GM23338 (cell line): ENCODE measurements at regions not wholly inside any gene's neighbourhood (a gene's known extent, or its start where the extent isn't known, plus 50 kb on each side); places are given as distances from the start of the nearest gene placed in this dataset.

ENCODE experiments used
- ATAC-seq: fragments of 200-7000 bp; cut with Tn5 transposase; 3 replicates; pipeline ENCODE4 v1.9.1; 2020
- DNase-seq: peaks from one replicate; pipeline ENCODE4 v3.0.0-alpha.2; 2015; ENCODE audit warnings: low spot score
- H2AFZ ChIP-seq: fragments of 200-600 bp; sonication (generic); 2 replicates; pipeline ENCODE4 v1.8.0; 2016; ENCODE audit warnings: antibody characterized with exemption, mild to moderate bottlenecking, moderate library complexity
- H3F3A ChIP-seq: fragments of 200-600 bp; sonication (generic); replicated peaks from 2 replicates; pipeline ENCODE4 v1.8.0; 2017; ENCODE audit warnings: antibody characterized with exemption, mixed run types, low read depth
- H3K27ac ChIP-seq: fragments of 200-600 bp; sonication (generic); 2 replicates; pipeline ENCODE4 v1.6.1; 2016; ENCODE audit warnings: low read depth
- H3K27me3 ChIP-seq: fragments of 200-600 bp; sonication (generic); 2 replicates; pipeline ENCODE4 v1.8.0; 2016; ENCODE audit warnings: mild to moderate bottlenecking, mixed run types, moderate library complexity; ENCODE audit not compliant: insufficient read depth
- H3K36me3 ChIP-seq: fragments of 200-600 bp; sonication (generic); 2 replicates; pipeline ENCODE4 v1.8.0; 2016; ENCODE audit warnings: mild to moderate bottlenecking; ENCODE audit not compliant: insufficient read depth
- H3K4me1 ChIP-seq: fragments of 200-600 bp; sonication (generic); 2 replicates; pipeline ENCODE4 v1.8.0; 2016; ENCODE audit warnings: mild to moderate bottlenecking, moderate library complexity; ENCODE audit not compliant: insufficient read depth
- H3K4me2 ChIP-seq: fragments of 200-600 bp; sonication (generic); 2 replicates; pipeline ENCODE4 v1.7.1; 2017; ENCODE audit warnings: mixed run types
- H3K4me3 ChIP-seq: fragments of 200-600 bp; sonication (generic); 2 replicates; pipeline ENCODE4 v1.6.1; 2016; ENCODE audit warnings: mixed run types
- H3K79me2 ChIP-seq: fragments of 200-600 bp; sonication (generic); replicated peaks from 2 replicates; pipeline ENCODE4 v1.8.0; 2017; ENCODE audit warnings: mild to moderate bottlenecking; ENCODE audit not compliant: insufficient read depth
- H3K9me2 ChIP-seq: fragments of 200-600 bp; sonication (generic); 2 replicates; pipeline ENCODE4 v1.8.0; 2017; ENCODE audit not compliant: insufficient read depth
- H4K20me1 ChIP-seq: fragments of 200-600 bp; sonication (generic); replicated peaks from 2 replicates; pipeline ENCODE4 v1.8.0; 2017; ENCODE audit warnings: mild to moderate bottlenecking; ENCODE audit not compliant: insufficient read depth
- H3K27ac Mint-ChIP-seq: 2 replicates; pipeline ENCODE4 v1.8.0; 2020; ENCODE audit warnings: inconsistent platforms, mild to moderate bottlenecking, moderate library complexity, mixed read lengths
- H3K27me3 Mint-ChIP-seq: 3 replicates; pipeline ENCODE4 v1.8.0; 2022; ENCODE audit warnings: low read depth, mild to moderate bottlenecking, moderate library complexity, mixed read lengths, inconsistent platforms; ENCODE audit not compliant: insufficient read depth, poor library complexity
- H3K36me3 Mint-ChIP-seq: 3 replicates; pipeline ENCODE4 v1.8.0; 2021; ENCODE audit warnings: low read depth, mild to moderate bottlenecking, inconsistent platforms, moderate library complexity, mixed read lengths
- H3K4me1 Mint-ChIP-seq: 3 replicates; pipeline ENCODE4 v1.8.0; 2020; ENCODE audit warnings: mild to moderate bottlenecking, inconsistent platforms, mixed read lengths
- H3K4me3 Mint-ChIP-seq: 3 replicates; pipeline ENCODE4 v1.8.0; 2021; ENCODE audit warnings: moderate library complexity, mild to moderate bottlenecking, inconsistent platforms, mixed read lengths
- H3K9me3 Mint-ChIP-seq: 3 replicates; pipeline ENCODE4 v1.8.0; 2020; ENCODE audit warnings: moderate library complexity, mild to moderate bottlenecking, inconsistent platforms, mixed read lengths
- EZH2 ChIP-seq: fragments of 200-600 bp; sonication (generic); IDR thresholded peaks from one replicate; pipeline ENCODE4 v1.8.0; 2017; ENCODE audit warnings: antibody characterized with exemption, mild to moderate bottlenecking, low read depth; ENCODE audit not compliant: unreplicated experiment
- JUNB ChIP-seq: IDR thresholded peaks from one replicate; pipeline ENCODE4 v1.6.1; 2016; ENCODE audit warnings: antibody characterized with exemption; ENCODE audit not compliant: unreplicated experiment
- NANOG ChIP-seq: IDR thresholded peaks from 2 replicates; pipeline ENCODE4 v1.6.1; 2016; ENCODE audit warnings: antibody characterized with exemption, borderline replicate concordance
- POLR2AphosphoS5 ChIP-seq: IDR thresholded peaks from 2 replicates; pipeline ENCODE4 v1.6.1; 2016; ENCODE audit warnings: antibody characterized with exemption, low read depth
- TF ChIP-seq, protein P1 (sequence below), 2 experiments: fragments of 200-600 bp in 1 of 2; sonication (generic) in 1 of 2; conservative IDR thresholded peaks; 2 replicates each; pipeline versions ENCODE4 v1.5.1 to v1.6.1; 2016 to 2017; ENCODE audit warnings: antibody characterized with exemption in 2 of 2, low read depth in 2 of 2, mild to moderate bottlenecking in 2 of 2, moderate library complexity in 1 of 2

DNA sequence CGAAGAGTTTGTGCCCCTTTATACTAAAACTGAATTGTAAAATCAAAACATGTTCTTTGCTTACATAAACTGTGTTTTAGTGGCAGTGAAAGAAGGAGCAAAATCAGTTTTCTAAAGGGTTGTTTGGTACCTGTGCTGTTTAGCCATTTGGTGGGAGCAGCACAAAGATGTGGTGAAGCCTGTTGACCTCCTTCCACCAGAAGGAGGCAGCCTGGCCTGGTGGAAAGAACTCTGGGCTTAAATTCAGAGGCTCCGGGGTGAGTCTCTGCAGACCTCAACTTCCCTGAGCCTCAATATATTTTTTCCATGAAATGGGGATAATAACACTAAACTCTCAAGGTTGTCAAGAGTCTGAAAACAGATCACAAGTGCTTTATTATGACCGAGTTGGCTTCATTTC, 502.5 kb downstream of the VRK1 start:
- H2AFZ ChIP-seq, result peak overlapping the region; percentile 63; the same call in 1 of the 2 replicates
- no peaks in the 10 kb centered on the region for H3K36me3 ChIP-seq
- H3K4me1 ChIP-seq, result peaks cover 5% of the 10 kb centered on the region; the same call in 1 of the 2 replicates
- H3K4me3 ChIP-seq, result no peak overlapping the region
- H3K9me3 Mint-ChIP-seq, result no peaks in the 10 kb centered on the region
- no peaks in the 10 kb centered on the region for H3K27me3 ChIP-seq
- H3K27me3 Mint-ChIP-seq, result peaks cover 4% of the 10 kb centered on the region
- H4K20me1 ChIP-seq, result no peaks in the 10 kb centered on the region
- no peak overlapping the region for H3K27ac Mint-ChIP-seq
- no peaks in the 10 kb centered on the region for H3F3A ChIP-seq
- H3K27ac ChIP-seq, result no peak overlapping the region
- no peak overlapping the region for H3K4me3 Mint-ChIP-seq
- no peaks in the 10 kb centered on the region for H3K36me3 Mint-ChIP-seq
- ATAC-seq (peak; percentile 81), DNase-seq (peak; percentile 50)
- peaks cover 20% of the 10 kb centered on the region for H3K4me1 Mint-ChIP-seq
- TF ChIP-seq, protein P1, sequence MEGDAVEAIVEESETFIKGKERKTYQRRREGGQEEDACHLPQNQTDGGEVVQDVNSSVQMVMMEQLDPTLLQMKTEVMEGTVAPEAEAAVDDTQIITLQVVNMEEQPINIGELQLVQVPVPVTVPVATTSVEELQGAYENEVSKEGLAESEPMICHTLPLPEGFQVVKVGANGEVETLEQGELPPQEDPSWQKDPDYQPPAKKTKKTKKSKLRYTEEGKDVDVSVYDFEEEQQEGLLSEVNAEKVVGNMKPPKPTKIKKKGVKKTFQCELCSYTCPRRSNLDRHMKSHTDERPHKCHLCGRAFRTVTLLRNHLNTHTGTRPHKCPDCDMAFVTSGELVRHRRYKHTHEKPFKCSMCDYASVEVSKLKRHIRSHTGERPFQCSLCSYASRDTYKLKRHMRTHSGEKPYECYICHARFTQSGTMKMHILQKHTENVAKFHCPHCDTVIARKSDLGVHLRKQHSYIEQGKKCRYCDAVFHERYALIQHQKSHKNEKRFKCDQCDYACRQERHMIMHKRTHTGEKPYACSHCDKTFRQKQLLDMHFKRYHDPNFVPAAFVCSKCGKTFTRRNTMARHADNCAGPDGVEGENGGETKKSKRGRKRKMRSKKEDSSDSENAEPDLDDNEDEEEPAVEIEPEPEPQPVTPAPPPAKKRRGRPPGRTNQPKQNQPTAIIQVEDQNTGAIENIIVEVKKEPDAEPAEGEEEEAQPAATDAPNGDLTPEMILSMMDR (conservative IDR thresholded peaks at IDR 0.05; ENCODE audit: low read depth in 2 of 2), result peak; percentile 60 to 80
- TF ChIP-seq POLR2AphosphoS5, result no peak
- H3K4me2 ChIP-seq, result no peak overlapping the region
- no peaks in the 10 kb centered on the region for H3K79me2 ChIP-seq
- H3K9me2 ChIP-seq, result no peaks in the 10 kb centered on the region

DNA sequence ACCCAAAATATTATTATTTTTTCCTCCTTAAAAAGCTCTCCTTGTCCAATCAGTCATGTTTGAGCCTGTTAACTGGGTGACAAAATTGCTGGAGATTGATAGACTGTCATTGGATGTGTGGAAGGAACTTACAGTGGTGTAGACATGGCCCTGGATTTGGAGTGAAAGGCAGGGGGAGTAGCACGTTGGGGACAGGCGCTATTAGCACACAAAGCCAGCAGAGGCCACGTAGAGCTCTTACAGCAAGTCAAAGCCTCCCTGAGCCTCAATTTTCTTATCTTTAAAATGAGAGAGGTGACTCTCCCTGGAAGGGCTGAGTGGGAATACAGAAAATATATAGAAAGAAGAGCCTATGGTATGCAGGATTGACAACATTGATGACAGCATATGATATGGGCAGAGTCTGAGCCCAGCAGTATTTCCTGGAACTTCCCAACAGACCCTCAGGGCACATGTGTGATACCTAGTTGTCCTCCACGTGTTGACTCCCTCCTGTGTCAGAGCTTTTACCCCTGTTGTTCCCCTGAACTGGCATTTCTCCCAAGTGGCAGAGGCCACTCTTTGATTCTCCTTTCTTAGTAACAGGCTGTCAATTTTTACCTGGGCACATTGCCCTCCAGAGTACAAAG, 504.9 kb downstream of the VRK1 start:
- peaks cover 16% of the 10 kb centered on the region for H3K4me1 Mint-ChIP-seq
- H3K9me3 Mint-ChIP-seq, result no peaks in the 10 kb centered on the region
- Histone ChIP-seq H3K4me1 (peaks cover 5% of the 10 kb centered on the region; the same call in 1 of the 2 replicates), H3K4me3 (no peak overlapping the region), H2AFZ (no peak overlapping the region), H4K20me1 (no peaks in the 10 kb centered on the region), H3K79me2 (no peaks in the 10 kb centered on the region), H3K27me3 (no peaks in the 10 kb centered on the region), H3K36me3 (no peaks in the 10 kb centered on the region), H3K27ac (no peak overlapping the region), H3F3A (no peaks in the 10 kb centered on the region), H3K4me2 (no peak overlapping the region), H3K9me2 (no peaks in the 10 kb centered on the region)
- H3K36me3 Mint-ChIP-seq, result no peaks in the 10 kb centered on the region
- H3K27ac Mint-ChIP-seq, result no peak overlapping the region
- ATAC-seq, result peak; percentile 72
- peaks cover 4% of the 10 kb centered on the region for H3K27me3 Mint-ChIP-seq
- DNase-seq, result peak; percentile 48
- no peak for TF ChIP-seq NANOG
- no peak for TF ChIP-seq JUNB
- TF ChIP-seq, protein P1 (conservative IDR thresholded peaks at IDR 0.05; ENCODE audit: low read depth in 2 of 2), result peak in 1 of 2 experiments; percentile 56; a peak in 2 of 4 replicates
- no peak for TF ChIP-seq EZH2
- no peak overlapping the region for H3K4me3 Mint-ChIP-seq
